Epithelial cell of prostate (primary cell): ENCODE measurements at regions not wholly inside any gene's neighbourhood (a gene's known extent, or its start where the extent isn't known, plus 50 kb on each side); places are given as distances from the start of the nearest gene placed in this dataset.

ENCODE experiments used
- DNase-seq: peaks from one replicate; pipeline ENCODE4 v3.0.0-alpha.2; 2011; ENCODE audit warnings: low read depth, low spot score
- H3K27ac ChIP-seq: fragments of 450-650 bp; 2 replicates; pipeline ENCODE4 v1.5.1; 2017; ENCODE audit warnings: mild to moderate bottlenecking

DNA sequence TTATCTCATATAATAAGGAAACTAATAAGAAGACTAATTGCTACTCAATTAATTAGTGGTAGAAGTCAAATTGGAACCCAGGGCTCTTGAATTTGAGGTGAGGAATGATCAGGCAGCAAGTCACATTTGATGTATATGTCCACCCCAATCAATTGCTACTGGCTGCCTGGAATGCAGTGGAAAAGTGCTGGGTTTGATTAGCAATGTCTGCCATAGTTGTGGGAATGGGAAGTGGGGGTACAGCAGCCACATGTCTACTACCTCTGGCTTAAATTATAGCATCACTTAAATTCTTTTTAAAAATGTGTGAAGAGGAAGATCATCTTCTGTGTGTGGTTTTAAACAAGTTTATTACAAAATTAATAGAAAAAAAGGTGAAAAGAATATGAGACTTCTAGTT lies 50.8 kb upstream of the NAV2 start:
- no peak for DNase-seq
- no peak overlapping the region for H3K27ac ChIP-seq

DNA sequence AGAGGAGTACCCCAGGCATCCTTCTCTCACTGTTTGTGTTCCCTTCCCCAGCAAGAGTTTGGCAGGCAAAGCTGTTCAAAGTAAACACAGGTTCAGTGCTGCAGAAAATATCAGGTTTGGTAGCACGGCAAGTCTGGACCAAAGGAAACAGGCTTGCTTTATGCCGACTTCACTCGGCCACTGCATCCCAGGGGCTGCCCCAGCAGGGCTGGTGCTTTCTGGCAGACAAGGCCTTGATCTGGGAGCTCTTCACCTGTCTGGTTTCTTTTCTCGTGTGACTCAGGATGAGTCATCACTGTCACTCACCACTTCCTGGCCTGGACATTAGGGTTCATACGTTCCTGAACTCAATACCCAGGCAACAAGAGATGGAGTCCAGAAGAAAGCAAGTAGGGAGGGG lies 52.6 kb upstream of the NAV2 start:
- H3K27ac ChIP-seq, result peak overlapping the region; percentile 50
- peak; percentile 74 for DNase-seq

DNA sequence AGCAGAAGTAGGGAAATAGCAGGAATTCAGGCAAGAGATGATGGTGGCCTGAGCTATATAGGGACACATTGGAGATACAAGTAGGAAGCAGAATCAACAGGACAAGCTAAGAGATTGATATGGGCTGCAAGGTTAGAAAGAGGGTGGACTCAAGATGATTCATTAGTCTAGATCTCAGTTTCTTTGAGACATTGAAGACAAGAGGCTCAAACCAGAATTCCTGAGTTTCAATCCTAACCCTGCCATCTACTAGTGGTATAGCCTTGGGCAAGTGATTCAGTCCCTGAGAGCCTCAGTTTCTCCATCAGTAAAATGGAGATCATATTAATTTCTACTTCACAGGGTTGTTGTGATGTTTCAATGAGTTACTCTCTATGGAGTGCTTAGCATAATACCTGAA lies 53.1 kb upstream of the NAV2 start:
- peak overlapping the region; percentile 50 for H3K27ac ChIP-seq

GRCh38 chr11:19658344-19658743 lies 54.3 kb upstream of the NAV2 start:
- no peak overlapping the region for H3K27ac ChIP-seq
- no peak for DNase-seq

More for the DNA sequence above, 53.1 kb upstream of the NAV2 start:
- DNase-seq, result no peak

- H3K27ac ChIP-seq, result no peak overlapping the region
- DNase-seq, result no peak
These were observed 56.5 kb upstream of the NAV2 start for GRCh38 chr11:19656140-19656541.

GRCh38 chr11:19652623-19653375 lies 59.8 kb upstream of the NAV2 start:
- DNase-seq, result no peak
- H3K27ac ChIP-seq, result no peak overlapping the region

GRCh38 chr11:19651653-19652052 lies 61.0 kb upstream of the NAV2 start:
- H3K27ac ChIP-seq, result no peak overlapping the region
- DNase-seq, result no peak

GRCh38 chr11:19651028-19651427 lies 61.6 kb upstream of the NAV2 start:
- DNase-seq, result no peak
- H3K27ac ChIP-seq, result no peak overlapping the region

GRCh38 chr11:19650467-19650866 lies 62.2 kb upstream of the NAV2 start:
- H3K27ac ChIP-seq, result no peak overlapping the region
- DNase-seq, result no peak

DNA sequence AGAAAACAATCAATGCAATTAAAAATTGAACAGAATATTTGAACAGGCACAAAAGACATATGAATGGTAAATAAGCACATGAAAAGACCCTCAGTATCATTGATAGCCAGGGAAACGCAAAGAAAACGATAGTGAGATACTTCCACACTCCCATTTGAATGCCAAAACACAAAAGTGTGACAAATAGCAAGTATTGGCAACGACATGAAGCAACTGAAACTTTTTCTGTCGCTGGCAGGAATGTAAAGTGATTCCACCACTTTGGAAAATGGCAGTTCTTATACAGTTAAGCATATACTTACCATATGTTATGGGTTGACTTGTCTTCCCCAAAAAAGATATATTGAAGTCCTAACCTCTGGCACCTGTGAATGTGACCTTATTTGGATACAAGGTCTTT lies 62.9 kb upstream of the NAV2 start:
- no peak for DNase-seq
- no peak overlapping the region for H3K27ac ChIP-seq

DNA sequence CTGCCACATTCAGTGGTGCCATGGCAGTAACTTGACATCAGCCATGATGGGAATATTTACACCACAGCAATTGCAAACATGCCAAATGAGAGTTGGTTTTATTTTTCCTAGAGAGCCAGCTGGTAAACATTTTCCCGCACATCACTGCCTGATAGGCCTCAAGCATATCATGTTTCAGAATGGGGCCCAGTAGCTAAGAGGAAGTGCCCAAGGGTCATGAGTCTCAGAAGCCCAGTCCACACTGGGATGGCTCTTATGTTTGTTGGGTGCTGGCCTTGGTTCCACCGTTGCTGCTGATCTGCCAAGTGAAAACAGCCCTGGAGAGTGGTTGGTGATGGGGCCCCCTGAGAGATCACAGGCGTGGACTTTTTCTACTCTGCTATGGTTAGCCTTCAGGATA lies 64.3 kb upstream of the NAV2 start:
- no peak overlapping the region for H3K27ac ChIP-seq
- no peak for DNase-seq

DNA sequence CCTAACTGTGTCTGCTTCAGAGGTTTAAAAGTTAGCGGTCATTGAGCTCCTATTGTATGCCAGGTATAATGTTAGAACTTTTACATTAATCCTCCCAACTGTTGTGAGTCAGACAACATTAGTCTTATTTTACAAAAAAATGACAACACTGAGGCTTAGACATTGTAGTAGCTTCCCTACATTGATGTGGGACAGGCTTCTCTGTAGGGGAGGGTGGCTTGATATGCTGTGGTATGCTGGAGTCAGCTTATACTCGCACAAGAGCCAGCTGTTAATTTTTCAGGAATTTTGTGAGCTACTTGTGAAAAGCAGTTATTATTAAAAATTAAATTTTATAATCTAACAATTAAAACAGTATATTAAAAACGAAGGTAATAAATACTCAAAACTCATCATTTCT lies 64.8 kb upstream of the NAV2 start:
- DNase-seq, result no peak
- no peak overlapping the region for H3K27ac ChIP-seq

- H3K27ac ChIP-seq, result no peak overlapping the region
- DNase-seq, result no peak
These were observed 65.7 kb upstream of the NAV2 start for GRCh38 chr11:19646921-19647320.

DNA sequence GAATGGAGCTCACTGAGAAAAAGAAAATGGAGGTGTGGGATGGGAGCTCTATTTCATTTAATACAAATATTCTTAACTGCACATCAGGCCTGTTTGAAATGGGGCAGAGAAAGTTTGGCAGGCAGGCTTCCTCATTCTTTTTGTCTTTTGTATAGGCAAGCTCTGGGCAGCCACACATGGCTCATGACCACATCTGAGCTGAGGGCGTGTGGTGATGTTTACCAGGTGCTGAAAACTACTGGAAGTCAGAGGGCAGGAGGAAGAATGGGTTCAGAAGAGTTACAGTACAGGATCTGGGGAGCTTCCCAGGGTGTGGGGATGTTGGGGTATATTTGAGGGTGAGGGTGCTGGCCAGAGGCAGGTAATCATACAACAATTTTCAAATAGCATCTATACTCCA lies 66.3 kb upstream of the NAV2 start:
- no peak overlapping the region for H3K27ac ChIP-seq
- no peak for DNase-seq

GRCh38 chr11:19644316-19644715 lies 68.3 kb upstream of the NAV2 start:
- no peak overlapping the region for H3K27ac ChIP-seq
- DNase-seq, result no peak

DNA sequence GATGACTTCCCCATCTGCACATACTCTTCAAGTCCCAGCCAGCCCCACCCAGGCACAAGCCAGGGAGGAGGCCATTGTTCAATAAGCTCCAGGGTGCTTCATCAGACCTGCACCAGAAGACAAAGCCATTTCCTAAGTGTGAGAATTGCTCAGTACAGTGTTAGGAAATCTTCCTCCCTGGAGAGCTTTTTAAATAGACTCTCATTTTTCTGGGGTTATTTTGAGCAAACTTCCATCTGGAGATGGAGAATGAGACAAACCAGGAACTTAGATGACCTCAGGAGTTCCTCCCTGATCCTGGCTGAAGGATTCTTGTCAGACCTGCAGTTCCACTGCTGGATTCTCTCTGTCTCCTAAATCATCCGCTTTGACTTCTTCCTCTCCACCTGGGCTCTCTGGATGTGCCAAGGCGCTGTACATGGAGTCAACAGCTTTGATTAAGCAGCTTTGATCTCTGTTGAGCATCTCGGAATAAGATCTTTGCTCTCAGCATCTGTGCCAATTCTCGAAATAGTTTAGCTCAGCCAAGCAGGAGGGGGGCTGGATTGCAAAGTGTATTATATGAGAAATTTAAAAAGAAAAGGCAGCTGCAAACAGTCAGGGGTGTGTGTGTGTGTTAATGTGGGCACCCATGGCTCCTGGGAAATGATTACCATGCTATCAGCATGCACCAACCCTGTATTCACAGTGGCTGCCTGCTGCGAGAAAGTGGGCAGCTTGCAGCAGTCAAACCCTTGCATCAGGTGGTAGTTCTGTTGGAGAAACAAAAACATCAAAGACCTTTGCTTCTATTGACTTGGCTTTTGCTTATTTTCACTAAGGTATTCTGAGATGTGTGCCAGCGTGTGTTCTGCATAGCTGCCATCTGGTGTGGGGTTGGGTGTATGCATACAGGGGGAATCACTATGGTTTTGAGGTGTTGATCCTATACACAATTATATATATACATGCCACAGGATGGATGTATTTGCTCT lies 70.2 kb upstream of the NAV2 start:
- H3K27ac ChIP-seq, result no peak overlapping the region
- DNase-seq, result no peak

- DNase-seq, result no peak
- H3K27ac ChIP-seq, result no peak overlapping the region
These were observed 73.0 kb upstream of the NAV2 start for GRCh38 chr11:19639603-19640105.

DNA sequence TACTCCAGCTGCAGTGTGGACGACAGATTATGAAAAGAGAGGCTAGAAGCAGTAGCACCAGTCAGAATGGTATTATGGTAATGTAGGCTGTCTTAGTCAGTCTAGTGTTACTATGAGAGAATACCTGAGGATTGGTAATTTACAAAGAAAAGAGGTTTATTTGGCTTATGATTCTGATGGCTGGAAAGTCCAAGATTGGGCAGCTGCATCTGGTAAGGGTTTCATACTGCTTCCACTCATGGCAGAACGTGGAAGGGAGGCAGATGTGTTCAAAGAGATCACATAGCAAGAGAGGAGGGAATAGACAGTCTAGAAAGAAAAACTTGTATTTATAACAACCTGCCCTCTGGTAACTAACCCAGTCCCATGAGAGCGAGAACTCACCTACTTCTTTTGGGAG lies 77.3 kb upstream of the NAV2 start:
- no peak for DNase-seq
- no peak overlapping the region for H3K27ac ChIP-seq

GRCh38 chr11:19633276-19633675 lies 79.4 kb upstream of the NAV2 start:
- H3K27ac ChIP-seq, result no peak overlapping the region
- no peak for DNase-seq

DNA sequence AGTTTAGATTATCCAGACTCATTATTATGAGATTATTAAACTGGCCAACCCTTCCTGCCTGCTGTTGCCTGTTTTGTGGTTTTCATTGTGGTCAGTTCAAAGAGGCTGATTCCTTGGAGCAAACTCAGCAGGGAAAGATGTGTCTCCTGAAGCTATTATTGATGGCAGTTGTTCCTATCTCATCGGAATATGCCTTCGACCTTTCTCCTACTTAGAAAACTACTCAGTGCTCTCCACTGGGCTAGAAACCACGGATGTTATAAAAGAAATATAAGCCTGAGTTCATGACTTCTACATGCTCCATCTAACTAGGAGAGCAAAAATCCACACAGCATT lies 80.2 kb upstream of the NAV2 start:
- no peak overlapping the region for H3K27ac ChIP-seq
- DNase-seq, result peak; percentile 29

DNA sequence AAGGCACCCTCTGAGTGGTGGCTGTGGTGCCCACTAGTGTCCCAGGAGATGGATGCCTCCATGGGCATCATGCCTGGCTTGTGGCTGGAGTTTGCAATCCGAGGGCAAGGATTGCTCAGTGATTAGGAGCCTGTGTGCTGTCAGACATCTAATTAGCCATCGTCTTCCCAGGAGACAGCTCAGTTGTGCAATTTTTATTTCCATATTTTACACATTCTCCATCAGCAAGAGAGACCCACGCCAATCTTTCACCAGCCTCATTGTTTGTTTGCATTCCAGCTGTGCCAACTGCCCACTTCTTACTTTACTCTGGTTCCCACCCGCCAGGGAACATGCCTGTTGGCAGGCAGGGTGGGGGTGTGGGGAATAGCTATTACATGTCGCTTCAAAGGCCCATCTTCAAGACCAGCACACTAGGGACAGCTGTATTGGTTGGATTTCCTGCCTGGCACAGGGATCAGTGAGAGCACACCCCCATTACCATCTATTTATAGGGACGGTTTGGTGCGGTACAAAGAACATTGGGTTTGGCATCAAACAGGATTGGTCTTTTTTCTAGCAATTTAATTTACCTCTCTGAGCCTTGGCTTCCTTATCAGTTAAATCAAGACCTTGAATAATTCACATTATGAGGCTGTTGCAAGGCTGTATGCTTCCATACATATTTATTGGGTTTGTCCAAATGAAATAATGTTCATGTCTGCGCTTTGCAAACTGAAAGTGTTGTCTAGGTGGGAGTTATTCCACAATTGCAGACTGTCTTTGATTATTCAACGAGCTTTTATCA lies 80.7 kb upstream of the NAV2 start:
- no peak overlapping the region for H3K27ac ChIP-seq
- DNase-seq, result no peak
